ENCODE measurements at regions not wholly inside any gene's neighbourhood (a gene's known extent, or its start where the extent isn't known, plus 50 kb on each side); places are given as distances from the start of the nearest gene placed in this dataset.

DNA sequence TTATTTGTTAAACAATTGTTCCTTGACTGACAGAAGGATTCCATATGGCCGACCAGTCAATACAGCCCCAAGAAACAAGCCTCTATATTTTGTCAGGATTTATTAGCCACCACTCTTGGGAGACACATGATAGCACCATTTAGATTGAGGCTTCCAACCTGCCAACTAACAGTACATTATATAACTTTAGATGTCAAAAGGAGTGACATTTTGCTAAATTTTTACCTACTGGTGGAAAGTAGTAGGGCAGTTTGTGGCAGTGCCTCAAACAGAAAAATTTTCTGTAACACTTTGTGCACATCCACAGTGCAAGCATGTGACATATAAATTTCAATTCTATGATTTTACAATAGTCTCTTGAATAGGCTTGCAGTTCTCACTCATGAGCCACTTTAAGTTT, 464.0 kb downstream of the TRIB2 start:
- Histone ChIP-seq H3K9ac (ENCODE audit: low read depth, low read length) (no peak overlapping the region), H3K36me3 (ENCODE audit: insufficient read depth, low read length) (no peaks in the 10 kb centered on the region), H3K4me1 (ENCODE audit: insufficient read depth, low read length) (no peaks in the 10 kb centered on the region), H4K20me1 (ENCODE audit: insufficient read depth, low read length) (no peaks in the 10 kb centered on the region), H3K27ac (ENCODE audit: low read length) (no peak overlapping the region), H3K9me3 (ENCODE audit: insufficient read depth, low read length, severe bottlenecking) (peaks cover under 1% of the 10 kb centered on the region), H3K4me2 (ENCODE audit: insufficient read depth, low read length) (no peak overlapping the region), H3K4me3 (ENCODE audit: low read depth in 1 of 2, low read length in 2 of 2) (no peak overlapping the region), H3K27me3 (ENCODE audit: insufficient read depth, low read length, poor library complexity) (no peaks in the 10 kb centered on the region), H3K79me2 (ENCODE audit: insufficient read depth, low read length) (no peaks in the 10 kb centered on the region), H2AFZ (ENCODE audit: low read depth, low read length) (no peak overlapping the region)
- ATAC-seq (ENCODE audit: insufficient read depth, low read depth): no peak
- TF ChIP-seq, protein P1, sequence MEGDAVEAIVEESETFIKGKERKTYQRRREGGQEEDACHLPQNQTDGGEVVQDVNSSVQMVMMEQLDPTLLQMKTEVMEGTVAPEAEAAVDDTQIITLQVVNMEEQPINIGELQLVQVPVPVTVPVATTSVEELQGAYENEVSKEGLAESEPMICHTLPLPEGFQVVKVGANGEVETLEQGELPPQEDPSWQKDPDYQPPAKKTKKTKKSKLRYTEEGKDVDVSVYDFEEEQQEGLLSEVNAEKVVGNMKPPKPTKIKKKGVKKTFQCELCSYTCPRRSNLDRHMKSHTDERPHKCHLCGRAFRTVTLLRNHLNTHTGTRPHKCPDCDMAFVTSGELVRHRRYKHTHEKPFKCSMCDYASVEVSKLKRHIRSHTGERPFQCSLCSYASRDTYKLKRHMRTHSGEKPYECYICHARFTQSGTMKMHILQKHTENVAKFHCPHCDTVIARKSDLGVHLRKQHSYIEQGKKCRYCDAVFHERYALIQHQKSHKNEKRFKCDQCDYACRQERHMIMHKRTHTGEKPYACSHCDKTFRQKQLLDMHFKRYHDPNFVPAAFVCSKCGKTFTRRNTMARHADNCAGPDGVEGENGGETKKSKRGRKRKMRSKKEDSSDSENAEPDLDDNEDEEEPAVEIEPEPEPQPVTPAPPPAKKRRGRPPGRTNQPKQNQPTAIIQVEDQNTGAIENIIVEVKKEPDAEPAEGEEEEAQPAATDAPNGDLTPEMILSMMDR (IDR thresholded peaks at IDR 0.05; ENCODE audit: borderline replicate concordance, extremely low read depth, low read length, poor library complexity, severe bottlenecking): no peak
- TF ChIP-seq EZH2 (IDR thresholded peaks at IDR 0.05; ENCODE audit: borderline replicate concordance, low read depth, low read length, severe bottlenecking): no peak
- DNase-seq: no peak

GRCh38 chr2:13193075-13193474, 476.3 kb downstream of the TRIB2 start:
- ATAC-seq (ENCODE audit: insufficient read depth, low read depth): peak; percentile 94
- Histone ChIP-seq H3K36me3 (ENCODE audit: insufficient read depth, low read length) (no peaks in the 10 kb centered on the region), H3K27me3 (ENCODE audit: insufficient read depth, low read length, poor library complexity) (peaks cover 3% of the 10 kb centered on the region), H3K27ac (ENCODE audit: low read length) (no peak overlapping the region), H4K20me1 (ENCODE audit: insufficient read depth, low read length) (no peaks in the 10 kb centered on the region), H3K4me3 (ENCODE audit: low read depth in 1 of 2, low read length in 2 of 2) (no peak overlapping the region), H3K9me3 (ENCODE audit: insufficient read depth, low read length, severe bottlenecking) (no peaks in the 10 kb centered on the region), H2AFZ (ENCODE audit: low read depth, low read length) (no peak overlapping the region), H3K4me2 (ENCODE audit: insufficient read depth, low read length) (no peak overlapping the region), H3K79me2 (ENCODE audit: insufficient read depth, low read length) (no peaks in the 10 kb centered on the region), H3K4me1 (ENCODE audit: insufficient read depth, low read length) (no peaks in the 10 kb centered on the region), H3K9ac (ENCODE audit: low read depth, low read length) (no peak overlapping the region)
- peak; percentile 37 for DNase-seq
- no peak for TF ChIP-seq EZH2 (IDR thresholded peaks at IDR 0.05; ENCODE audit: borderline replicate concordance, low read depth, low read length, severe bottlenecking)
- TF ChIP-seq, protein P1 (IDR thresholded peaks at IDR 0.05; ENCODE audit: borderline replicate concordance, extremely low read depth, low read length, poor library complexity, severe bottlenecking): peak; percentile 18

- H3K9me3 ChIP-seq (ENCODE audit: insufficient read depth, low read length, severe bottlenecking): no peaks in the 10 kb centered on the region
- H3K4me1 ChIP-seq (ENCODE audit: insufficient read depth, low read length): no peaks in the 10 kb centered on the region
- no peak overlapping the region for H2AFZ ChIP-seq (ENCODE audit: low read depth, low read length)
- no peaks in the 10 kb centered on the region for H3K36me3 ChIP-seq (ENCODE audit: insufficient read depth, low read length)
- H3K4me2 ChIP-seq (ENCODE audit: insufficient read depth, low read length): no peak overlapping the region
- H3K4me3 ChIP-seq (ENCODE audit: low read depth in 1 of 2, low read length in 2 of 2): no peak overlapping the region
- no peaks in the 10 kb centered on the region for H3K79me2 ChIP-seq (ENCODE audit: insufficient read depth, low read length)
- no peak overlapping the region for H3K27ac ChIP-seq (ENCODE audit: low read length)
- H4K20me1 ChIP-seq (ENCODE audit: insufficient read depth, low read length): no peaks in the 10 kb centered on the region
- DNase-seq (no peak), ATAC-seq (ENCODE audit: insufficient read depth, low read depth) (peak; percentile 69; the same call in 2 of the 3 replicates)
- H3K9ac ChIP-seq (ENCODE audit: low read depth, low read length): no peak overlapping the region
- TF ChIP-seq EZH2 (IDR thresholded peaks at IDR 0.05; ENCODE audit: borderline replicate concordance, low read depth, low read length, severe bottlenecking): no peak
- TF ChIP-seq, protein P1 (IDR thresholded peaks at IDR 0.05; ENCODE audit: borderline replicate concordance, extremely low read depth, low read length, poor library complexity, severe bottlenecking): peak; percentile 56
- H3K27me3 ChIP-seq (ENCODE audit: insufficient read depth, low read length, poor library complexity): peaks cover 3% of the 10 kb centered on the region
Observed at GRCh38 chr2:13193900-13194299, 477.2 kb downstream of the TRIB2 start.

- H4K20me1 ChIP-seq (ENCODE audit: insufficient read depth, low read length): no peaks in the 10 kb centered on the region
- TF ChIP-seq, protein P1 (IDR thresholded peaks at IDR 0.05; ENCODE audit: borderline replicate concordance, extremely low read depth, low read length, poor library complexity, severe bottlenecking): no peak
- TF ChIP-seq EZH2 (IDR thresholded peaks at IDR 0.05; ENCODE audit: borderline replicate concordance, low read depth, low read length, severe bottlenecking): no peak
- H3K27ac ChIP-seq (ENCODE audit: low read length): no peak overlapping the region
- H3K79me2 ChIP-seq (ENCODE audit: insufficient read depth, low read length): no peaks in the 10 kb centered on the region
- H3K27me3 ChIP-seq (ENCODE audit: insufficient read depth, low read length, poor library complexity): peaks cover 3% of the 10 kb centered on the region
- H3K36me3 ChIP-seq (ENCODE audit: insufficient read depth, low read length): no peaks in the 10 kb centered on the region
- no peak overlapping the region for H3K9ac ChIP-seq (ENCODE audit: low read depth, low read length)
- H2AFZ ChIP-seq (ENCODE audit: low read depth, low read length): no peak overlapping the region
- no peak for DNase-seq
- no peak overlapping the region for H3K4me2 ChIP-seq (ENCODE audit: insufficient read depth, low read length)
- no peak for ATAC-seq (ENCODE audit: insufficient read depth, low read depth)
- H3K9me3 ChIP-seq (ENCODE audit: insufficient read depth, low read length, severe bottlenecking): no peaks in the 10 kb centered on the region
- no peak overlapping the region for H3K4me3 ChIP-seq (ENCODE audit: low read depth in 1 of 2, low read length in 2 of 2)
- no peaks in the 10 kb centered on the region for H3K4me1 ChIP-seq (ENCODE audit: insufficient read depth, low read length)
Observed at GRCh38 chr2:13195270-13195669, 478.5 kb downstream of the TRIB2 start.
